Adrenal gland (tissue), 9 donors: ENCODE measurements at regions not wholly inside any gene's neighbourhood (a gene's known extent, or its start where the extent isn't known, plus 50 kb on each side); places are given as distances from the start of the nearest gene placed in this dataset.

ENCODE experiments used
- DNase-seq, 7 donors: peaks; one replicate each; pipeline ENCODE4 v3.0.0-alpha.2; 2019 to 2020
- H3K27ac ChIP-seq, 5 donors: fragments of 200-600 bp; sonication (generic) in 4 of 5; 1 replicate in 3 of 5; 2 replicates in 2 of 5; pipeline versions ENCODE4 v1.5.1 to v1.8.0; 2016 to 2020; ENCODE audit warnings: mild to moderate bottlenecking in 1 of 5
- H3K27me3 ChIP-seq: fragments of 200-600 bp; 2 replicates; pipeline ENCODE4 v1.8.0; 2021
- H3K36me3 ChIP-seq, 2 donors: fragments of 200-600 bp; replicated peaks in 1 of 2; 1 replicate in 1 of 2; 2 replicates in 1 of 2; pipeline versions ENCODE4 v1.5.1 to v1.8.0; 2018 to 2022
- H3K4me1 ChIP-seq, 2 donors: fragments of 200-600 bp; replicated peaks in 1 of 2; 1 replicate in 1 of 2; 2 replicates in 1 of 2; pipeline versions ENCODE4 v1.5.1 to v1.8.0; 2018 to 2021
- H3K4me3 ChIP-seq, 4 donors: fragments of 200-600 bp; sonication (generic) in 3 of 4; one replicate each; pipeline ENCODE4 v1.5.1; 2016 to 2018
- H3K9me3 ChIP-seq, 3 donors: fragments of 200-600 bp; sonication (generic) in 1 of 3; replicated peaks in 1 of 3; 1 replicate in 2 of 3; 2 replicates in 1 of 3; pipeline versions ENCODE4 v1.5.1 to v1.8.0; 2016 to 2021
- POLR2A ChIP-seq, 2 donors: fragments of 450-650 bp; IDR thresholded peaks; one replicate each; pipeline ENCODE4 v1.6.1; 2017; ENCODE audit warnings: antibody characterized with exemption in 2 of 2, mild to moderate bottlenecking in 2 of 2, moderate library complexity in 1 of 2
- WGBS, 4 donors: extraction: QIAGEN DNeasy Blood & Tissue Kit in 2 of 4; methylation state at CpG; one replicate each; pipeline versions ENCODE4 v1.1.5 to v1.1.7; 2013 to 2017; 5-methylcytosine and 5-hydroxymethylcytosine counted together
- intact Hi-C, 2 donors: fragments of 100-400 bp; cut with DNase I; formaldehyde crosslinking; loops; one replicate each; pipeline versions ENCODE4 v1.14.1 to v1.15.0; 2022 to 2023
- TF ChIP-seq, protein P1 (sequence below), 6 experiments: fragments of 450-650 bp in 4 of 6; fragments of 200-600 bp in 2 of 6; sonication (generic) in 1 of 6; IDR thresholded peaks; 1 replicate in 5 of 6; 2 replicates in 1 of 6; pipeline versions ENCODE4 v1.5.1 to v1.8.0; 2016 to 2021; ENCODE audit warnings: antibody characterized with exemption in 6 of 6, mild to moderate bottlenecking in 2 of 6, moderate library complexity in 1 of 6
- donor health status: healthy with polysubstance abuse.
- donor health status: Bipolar disorder and iron deficiency.
- donor health status: DM: yes; HTN: yes; CAD: no.
- donor health status: DM: no; HTN: no; CAD: no.
- donor health status: DM: no; HTN: no; CAD: no.

DNA sequence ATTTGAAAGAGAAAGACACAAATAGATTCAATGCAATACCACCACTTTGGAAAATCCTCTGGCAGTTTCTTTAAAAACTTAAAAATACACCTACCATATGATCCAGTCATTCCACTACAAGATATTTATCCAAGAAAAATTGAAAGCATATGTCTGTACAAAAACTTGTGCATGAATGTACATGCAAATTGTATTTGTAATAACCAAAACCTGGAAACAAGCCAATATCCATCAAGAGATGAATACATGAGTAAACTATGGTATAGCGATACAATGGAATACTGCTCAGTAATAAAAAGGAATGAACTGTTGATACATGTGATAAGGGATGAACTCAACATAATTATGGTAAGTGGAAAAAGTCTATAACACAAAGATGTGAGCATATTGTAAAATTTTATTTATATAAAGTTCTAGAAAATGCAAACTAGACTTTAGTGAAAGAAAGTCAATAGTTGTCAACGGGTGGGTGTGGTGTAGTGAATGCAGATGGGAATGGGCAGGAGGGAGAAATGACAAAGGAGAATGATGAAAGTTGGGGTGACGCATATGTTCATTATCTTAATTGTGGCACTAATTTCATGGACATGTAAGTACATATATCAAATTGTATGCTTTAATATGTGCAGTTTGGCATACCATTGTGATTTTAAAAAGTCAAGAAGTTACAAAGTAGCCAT is 347.5 kb downstream of the SAMD5 start:
- H3K4me1 ChIP-seq: no peaks in the 10 kb centered on the region
- TF ChIP-seq, protein P1, sequence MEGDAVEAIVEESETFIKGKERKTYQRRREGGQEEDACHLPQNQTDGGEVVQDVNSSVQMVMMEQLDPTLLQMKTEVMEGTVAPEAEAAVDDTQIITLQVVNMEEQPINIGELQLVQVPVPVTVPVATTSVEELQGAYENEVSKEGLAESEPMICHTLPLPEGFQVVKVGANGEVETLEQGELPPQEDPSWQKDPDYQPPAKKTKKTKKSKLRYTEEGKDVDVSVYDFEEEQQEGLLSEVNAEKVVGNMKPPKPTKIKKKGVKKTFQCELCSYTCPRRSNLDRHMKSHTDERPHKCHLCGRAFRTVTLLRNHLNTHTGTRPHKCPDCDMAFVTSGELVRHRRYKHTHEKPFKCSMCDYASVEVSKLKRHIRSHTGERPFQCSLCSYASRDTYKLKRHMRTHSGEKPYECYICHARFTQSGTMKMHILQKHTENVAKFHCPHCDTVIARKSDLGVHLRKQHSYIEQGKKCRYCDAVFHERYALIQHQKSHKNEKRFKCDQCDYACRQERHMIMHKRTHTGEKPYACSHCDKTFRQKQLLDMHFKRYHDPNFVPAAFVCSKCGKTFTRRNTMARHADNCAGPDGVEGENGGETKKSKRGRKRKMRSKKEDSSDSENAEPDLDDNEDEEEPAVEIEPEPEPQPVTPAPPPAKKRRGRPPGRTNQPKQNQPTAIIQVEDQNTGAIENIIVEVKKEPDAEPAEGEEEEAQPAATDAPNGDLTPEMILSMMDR (IDR thresholded peaks at IDR 0.05): no peak
- TF ChIP-seq POLR2A (IDR thresholded peaks at IDR 0.05): no peak
- no peaks in the 10 kb centered on the region for H3K27me3 ChIP-seq
- H3K4me3 ChIP-seq: no peak overlapping the region
- 81 to 91% (median 84%) methylated on average over 3 of the region's 3 CpGs for WGBS, 4 donors
- DNase-seq: no peak
- no peaks in the 10 kb centered on the region for H3K36me3 ChIP-seq
- no peaks in the 10 kb centered on the region for H3K9me3 ChIP-seq
- H3K27ac ChIP-seq: no peak overlapping the region
- intact Hi-C loops: no loop called here

DNA sequence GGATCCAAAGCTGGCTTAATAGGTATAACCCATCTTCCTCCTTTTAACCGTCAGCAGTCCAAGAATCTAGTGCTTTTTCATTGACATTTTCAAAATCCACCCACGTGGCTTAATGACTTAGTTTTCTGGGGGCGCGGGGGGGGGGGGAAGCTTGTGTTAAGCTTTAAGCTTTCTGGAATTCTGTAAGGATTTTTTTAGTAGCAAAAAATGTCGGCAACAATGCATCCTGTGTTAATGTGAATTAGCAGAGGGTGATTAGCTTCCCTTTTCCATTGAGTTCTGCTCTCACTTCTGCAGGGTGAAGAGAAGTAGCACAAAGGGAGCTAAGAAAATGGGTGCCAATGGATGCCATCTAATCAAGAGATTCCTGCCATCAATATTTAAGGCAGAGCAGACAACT is 348.2 kb downstream of the SAMD5 start:
- WGBS, 4 donors: 75 to 81% (median 77%) methylated on average over 5 of the region's 5 CpGs
- H3K27ac ChIP-seq: no peak overlapping the region
- no peak for TF ChIP-seq POLR2A (IDR thresholded peaks at IDR 0.05)
- TF ChIP-seq, protein P1 (IDR thresholded peaks at IDR 0.05): no peak
- no peaks in the 10 kb centered on the region for H3K27me3 ChIP-seq
- H3K36me3 ChIP-seq: no peaks in the 10 kb centered on the region
- no peak overlapping the region for H3K4me3 ChIP-seq
- no peaks in the 10 kb centered on the region for H3K4me1 ChIP-seq
- no peak for DNase-seq
- intact Hi-C loops: no loop called here
- no peaks in the 10 kb centered on the region for H3K9me3 ChIP-seq

DNA sequence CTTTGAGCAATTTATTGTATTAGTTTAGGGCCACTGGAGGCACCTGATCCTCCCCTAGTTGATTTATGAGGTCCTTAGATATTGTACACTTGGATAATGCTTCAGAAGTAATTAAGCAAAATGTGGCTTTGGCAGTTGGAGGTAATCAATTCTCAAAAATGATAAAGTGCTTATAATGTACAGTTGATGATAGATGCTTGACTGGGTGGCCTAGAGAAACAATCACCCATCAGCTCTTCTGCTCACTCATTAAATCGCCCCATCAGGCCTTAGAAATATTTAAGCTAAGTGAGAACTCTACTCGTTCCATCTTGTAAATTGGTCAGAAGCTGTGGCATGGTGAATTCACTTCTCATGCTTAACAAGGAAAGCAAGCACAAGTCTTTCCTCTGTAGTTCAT is 349.9 kb downstream of the SAMD5 start:
- no peak for DNase-seq
- no peaks in the 10 kb centered on the region for H3K27me3 ChIP-seq
- WGBS, 4 donors: 71 to 81% (median 75%) methylated on average over 2 of the region's 2 CpGs
- TF ChIP-seq, protein P1 (IDR thresholded peaks at IDR 0.05): no peak
- TF ChIP-seq POLR2A (IDR thresholded peaks at IDR 0.05): no peak
- H3K4me1 ChIP-seq: no peaks in the 10 kb centered on the region
- no peaks in the 10 kb centered on the region for H3K9me3 ChIP-seq
- H3K4me3 ChIP-seq: no peak overlapping the region
- no peak overlapping the region for H3K27ac ChIP-seq
- intact Hi-C loops: no loop called here
- H3K36me3 ChIP-seq: no peaks in the 10 kb centered on the region

DNA sequence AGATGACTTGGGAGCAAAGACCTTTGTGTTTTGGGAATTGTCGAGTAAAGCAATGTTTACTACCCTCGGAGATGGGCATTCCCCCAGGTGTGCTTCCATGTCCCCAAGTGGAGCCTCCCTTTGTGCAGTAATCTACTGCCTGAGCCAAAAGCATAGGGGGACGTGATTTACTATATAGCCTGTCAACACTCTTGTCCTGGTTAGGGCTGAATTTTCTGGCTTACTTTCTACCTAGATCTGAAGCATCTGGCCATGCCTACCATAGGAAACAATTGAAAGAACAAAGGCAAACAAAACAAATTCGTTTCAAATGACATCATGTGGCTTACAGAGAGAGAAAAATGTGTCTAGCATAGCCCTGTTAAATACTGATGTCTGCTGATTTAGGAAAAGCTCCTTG is 350.6 kb downstream of the SAMD5 start:
- DNase-seq: no peak
- WGBS, 4 donors: 46 to 64% (median 59%) methylated on average over 4 of the region's 4 CpGs
- H3K4me3 ChIP-seq: no peak overlapping the region
- H3K4me1 ChIP-seq: no peaks in the 10 kb centered on the region
- no peaks in the 10 kb centered on the region for H3K27me3 ChIP-seq
- no peak overlapping the region for H3K27ac ChIP-seq
- TF ChIP-seq, protein P1 (IDR thresholded peaks at IDR 0.05): no peak
- TF ChIP-seq POLR2A (IDR thresholded peaks at IDR 0.05): no peak
- intact Hi-C loops: no loop called here
- no peaks in the 10 kb centered on the region for H3K36me3 ChIP-seq
- H3K9me3 ChIP-seq: no peaks in the 10 kb centered on the region
